ENCODE measurements at regions not wholly inside any gene's neighbourhood (a gene's known extent, or its start where the extent isn't known, plus 50 kb on each side); places are given as distances from the start of the nearest gene placed in this dataset.

GRCh38 chr1:56418151-56418631, 161.2 kb downstream of the PLPP3 start:
- in situ Hi-C loops (cut with HindIII; ENCODE audit: low sequenced_read_pairs): no loop called here

GRCh38 chr1:56417646-56418045, 161.7 kb downstream of the PLPP3 start:
- in situ Hi-C loops (cut with HindIII; ENCODE audit: low sequenced_read_pairs): no loop called here

- in situ Hi-C loops (cut with HindIII; ENCODE audit: low sequenced_read_pairs): no loop called here
Observed at GRCh38 chr1:56416495-56416894, 162.9 kb downstream of the PLPP3 start.

- in situ Hi-C loops (cut with HindIII; ENCODE audit: low sequenced_read_pairs): no loop called here
Observed at GRCh38 chr1:56415720-56416119, 163.6 kb downstream of the PLPP3 start.

- in situ Hi-C loops (cut with HindIII; ENCODE audit: low sequenced_read_pairs): no loop called here
Observed at GRCh38 chr1:56415258-56415657, 164.1 kb downstream of the PLPP3 start.

- in situ Hi-C loops (cut with HindIII; ENCODE audit: low sequenced_read_pairs): no loop called here
Observed at GRCh38 chr1:56414728-56415224, 164.6 kb downstream of the PLPP3 start.

- in situ Hi-C loops (cut with HindIII; ENCODE audit: low sequenced_read_pairs): no loop called here
Observed at GRCh38 chr1:56413671-56414199, 165.6 kb downstream of the PLPP3 start.

- in situ Hi-C loops (cut with HindIII; ENCODE audit: low sequenced_read_pairs): no loop called here
Observed at GRCh38 chr1:56411484-56412180, 167.7 kb downstream of the PLPP3 start.

- in situ Hi-C loops (cut with HindIII; ENCODE audit: low sequenced_read_pairs): no loop called here
Observed at GRCh38 chr1:56411021-56411420, 168.3 kb downstream of the PLPP3 start.

- in situ Hi-C loops (cut with HindIII; ENCODE audit: low sequenced_read_pairs): no loop called here
Observed at GRCh38 chr1:56410405-56410804, 169.0 kb downstream of the PLPP3 start.

- in situ Hi-C loops (cut with HindIII; ENCODE audit: low sequenced_read_pairs): no loop called here
Observed at GRCh38 chr1:56409112-56409691, 170.2 kb downstream of the PLPP3 start.

GRCh38 chr1:56406821-56407220, 172.5 kb downstream of the PLPP3 start:
- in situ Hi-C loops (cut with HindIII; ENCODE audit: low sequenced_read_pairs): no loop called here

GRCh38 chr1:56404561-56405030, 174.8 kb downstream of the PLPP3 start:
- in situ Hi-C loops (cut with HindIII; ENCODE audit: low sequenced_read_pairs): no loop called here

GRCh38 chr1:56404066-56404465, 175.3 kb downstream of the PLPP3 start:
- in situ Hi-C loops (cut with HindIII; ENCODE audit: low sequenced_read_pairs): no loop called here

- in situ Hi-C loops (cut with HindIII; ENCODE audit: low sequenced_read_pairs): no loop called here
Observed at GRCh38 chr1:56403321-56403720, 176.0 kb downstream of the PLPP3 start.

GRCh38 chr1:56401191-56401590, 178.2 kb downstream of the PLPP3 start:
- in situ Hi-C loops (cut with HindIII; ENCODE audit: low sequenced_read_pairs): no loop called here

GRCh38 chr1:56400526-56400925, 178.8 kb downstream of the PLPP3 start:
- in situ Hi-C loops (cut with HindIII; ENCODE audit: low sequenced_read_pairs): no loop called here

GRCh38 chr1:56399795-56400194, 179.6 kb downstream of the PLPP3 start:
- in situ Hi-C loops (cut with HindIII; ENCODE audit: low sequenced_read_pairs): no loop called here

- in situ Hi-C loops (cut with HindIII; ENCODE audit: low sequenced_read_pairs): no loop called here
Observed at GRCh38 chr1:56399326-56399725, 180.0 kb downstream of the PLPP3 start.

GRCh38 chr1:56397811-56398231, 181.5 kb downstream of the PLPP3 start:
- in situ Hi-C loops (cut with HindIII; ENCODE audit: low sequenced_read_pairs): no loop called here

- in situ Hi-C loops (cut with HindIII; ENCODE audit: low sequenced_read_pairs): no loop called here
Observed at GRCh38 chr1:56397409-56397808, 182.0 kb downstream of the PLPP3 start.

- in situ Hi-C loops (cut with HindIII; ENCODE audit: low sequenced_read_pairs): no loop called here
Observed at GRCh38 chr1:56396581-56396980, 182.8 kb downstream of the PLPP3 start.

Data from DLD1 (cell line).